Upper lobe of right lung (tissue), 1 donor: ENCODE measurements at regions not wholly inside any gene's neighbourhood (a gene's known extent, or its start where the extent isn't known, plus 50 kb on each side); places are given as distances from the start of the nearest gene placed in this dataset.
A peak's percentile ranks its signal among the peaks of the same experiment; 100 is the strongest.

Experiments
- ATAC-seq: fragments of 200-7000 bp; cut with Tn5 transposase; one replicate; pipeline ENCODE4 v1.9.1; 2020; ENCODE audit warnings: mild to moderate bottlenecking, moderate library complexity
- DNase-seq: peaks from one replicate; pipeline ENCODE4 v3.0.0-alpha.2; 2020
- H3K27ac ChIP-seq: fragments of 200-600 bp; one replicate; pipeline ENCODE4 v1.8.0; 2022
- H3K27me3 ChIP-seq: fragments of 200-600 bp; one replicate; pipeline ENCODE4 v1.8.0; 2022; ENCODE audit warnings: mild to moderate bottlenecking
- H3K36me3 ChIP-seq: fragments of 200-600 bp; one replicate; pipeline ENCODE4 v1.8.0; 2022
- H3K4me1 ChIP-seq: fragments of 200-600 bp; one replicate; pipeline ENCODE4 v1.8.0; 2022
- H3K4me3 ChIP-seq: fragments of 200-600 bp; one replicate; pipeline ENCODE4 v1.8.0; 2022; ENCODE audit warnings: mild to moderate bottlenecking
- H3K9me3 ChIP-seq: fragments of 200-600 bp; one replicate; pipeline ENCODE4 v1.8.0; 2022
- CTCF ChIP-seq: fragments of 200-600 bp; IDR thresholded peaks from one replicate; pipeline ENCODE4 v1.8.0; 2022; ENCODE audit warnings: antibody characterized with exemption
- intact Hi-C: fragments of 100-400 bp; cut with DNase I; formaldehyde crosslinking; loops from one replicate; pipeline ENCODE4 v1.11.0; 2022
- donor health status: DM: no; HTN: yes; CAD: no; lungs with severe emphysema.

GRCh38 chr5:37905230-37905629 is 65.4 kb upstream of the GDNF start:
- H3K4me1 ChIP-seq = no peaks in the 10 kb centered on the region
- H3K27ac ChIP-seq = no peak overlapping the region
- intact Hi-C loops = no loop called here
- H3K27me3 ChIP-seq = no peaks in the 10 kb centered on the region
- no peaks in the 10 kb centered on the region for H3K9me3 ChIP-seq
- TF ChIP-seq CTCF = no peak
- H3K36me3 ChIP-seq = no peaks in the 10 kb centered on the region
- ATAC-seq = no peak
- DNase-seq = no peak
- no peak overlapping the region for H3K4me3 ChIP-seq

GRCh38 chr5:37902323-37902722 is 62.5 kb upstream of the GDNF start:
- no peaks in the 10 kb centered on the region for H3K4me1 ChIP-seq
- no peak for TF ChIP-seq CTCF
- H3K27me3 ChIP-seq = no peaks in the 10 kb centered on the region
- H3K27ac ChIP-seq = no peak overlapping the region
- H3K4me3 ChIP-seq = no peak overlapping the region
- no peaks in the 10 kb centered on the region for H3K9me3 ChIP-seq
- DNase-seq (no peak), ATAC-seq (no peak)
- intact Hi-C loops = no loop called here
- H3K36me3 ChIP-seq = no peaks in the 10 kb centered on the region

- Histone ChIP-seq H3K27ac (no peak overlapping the region), H3K4me1 (no peaks in the 10 kb centered on the region), H3K4me3 (no peak overlapping the region), H3K27me3 (no peaks in the 10 kb centered on the region), H3K9me3 (no peaks in the 10 kb centered on the region), H3K36me3 (no peaks in the 10 kb centered on the region)
- no peak for TF ChIP-seq CTCF
- intact Hi-C loops = no loop called here
- DNase-seq (no peak), ATAC-seq (peak; percentile 39)
Measured at GRCh38 chr5:37900692-37901091, 60.9 kb upstream of the GDNF start.

GRCh38 chr5:37899037-37899436 is 59.2 kb upstream of the GDNF start:
- DNase-seq (no peak), ATAC-seq (peak; percentile 16)
- Histone ChIP-seq H3K4me3 (no peak overlapping the region), H3K27ac (no peak overlapping the region), H3K4me1 (no peaks in the 10 kb centered on the region), H3K9me3 (no peaks in the 10 kb centered on the region), H3K36me3 (no peaks in the 10 kb centered on the region), H3K27me3 (no peaks in the 10 kb centered on the region)
- no peak for TF ChIP-seq CTCF
- intact Hi-C loops = no loop called here

- H3K27ac ChIP-seq = no peak overlapping the region
- DNase-seq (no peak), ATAC-seq (no peak)
- H3K4me3 ChIP-seq = no peak overlapping the region
- intact Hi-C loops = no loop called here
- H3K36me3 ChIP-seq = no peaks in the 10 kb centered on the region
- no peaks in the 10 kb centered on the region for H3K27me3 ChIP-seq
- TF ChIP-seq CTCF = no peak
- H3K4me1 ChIP-seq = no peaks in the 10 kb centered on the region
- no peaks in the 10 kb centered on the region for H3K9me3 ChIP-seq
Measured at GRCh38 chr5:37896159-37896558, 56.3 kb upstream of the GDNF start.

GRCh38 chr5:37893434-37894134 is 53.7 kb upstream of the GDNF start:
- H3K9me3 ChIP-seq = no peaks in the 10 kb centered on the region
- DNase-seq (no peak), ATAC-seq (no peak)
- no peaks in the 10 kb centered on the region for H3K4me1 ChIP-seq
- intact Hi-C loops = no loop called here
- no peaks in the 10 kb centered on the region for H3K36me3 ChIP-seq
- TF ChIP-seq CTCF = no peak
- no peak overlapping the region for H3K27ac ChIP-seq
- H3K4me3 ChIP-seq = no peak overlapping the region
- H3K27me3 ChIP-seq = no peaks in the 10 kb centered on the region
